HG02840 (cell line): ENCODE measurements at regions not wholly inside any gene's neighbourhood (a gene's known extent, or its start where the extent isn't known, plus 50 kb on each side); places are given as distances from the start of the nearest gene placed in this dataset.

ENCODE experiments used
- ATAC-seq: cut with Tn5 transposase; IDR thresholded peaks from one replicate; pipeline ENCODE4 v1.9.1; 2021; ENCODE audit warnings: mild to moderate bottlenecking, moderate library complexity, moderate number of reproducible peaks; ENCODE audit not compliant: unreplicated experiment, low FRiP score

- no peak for ATAC-seq
These were observed 172.0 kb upstream of the LRIG1 start for GRCh38 chr3:66672830-66673229.

DNA sequence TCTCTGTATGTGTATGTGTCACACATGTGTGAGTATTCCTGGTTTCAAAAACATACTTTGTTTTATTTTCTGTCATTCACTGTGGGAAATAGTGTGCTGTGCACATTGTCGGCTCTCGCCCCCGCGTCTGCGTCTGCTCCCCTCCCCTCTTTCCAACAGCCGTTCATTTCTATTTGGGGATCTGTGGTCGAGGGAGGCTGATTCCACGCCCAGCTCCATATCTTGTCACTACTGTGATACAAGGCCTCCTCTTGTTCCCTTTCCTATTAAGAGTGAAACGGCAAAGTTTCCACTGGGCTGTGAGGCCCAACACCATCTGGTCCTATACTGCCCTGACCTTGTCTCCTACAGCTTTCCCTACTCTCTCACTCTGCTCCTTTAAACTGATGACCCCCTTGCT lies 172.5 kb upstream of the LRIG1 start:
- no peak for ATAC-seq

- no peak for ATAC-seq
These were observed 174.5 kb upstream of the LRIG1 start for GRCh38 chr3:66675366-66675765.

DNA sequence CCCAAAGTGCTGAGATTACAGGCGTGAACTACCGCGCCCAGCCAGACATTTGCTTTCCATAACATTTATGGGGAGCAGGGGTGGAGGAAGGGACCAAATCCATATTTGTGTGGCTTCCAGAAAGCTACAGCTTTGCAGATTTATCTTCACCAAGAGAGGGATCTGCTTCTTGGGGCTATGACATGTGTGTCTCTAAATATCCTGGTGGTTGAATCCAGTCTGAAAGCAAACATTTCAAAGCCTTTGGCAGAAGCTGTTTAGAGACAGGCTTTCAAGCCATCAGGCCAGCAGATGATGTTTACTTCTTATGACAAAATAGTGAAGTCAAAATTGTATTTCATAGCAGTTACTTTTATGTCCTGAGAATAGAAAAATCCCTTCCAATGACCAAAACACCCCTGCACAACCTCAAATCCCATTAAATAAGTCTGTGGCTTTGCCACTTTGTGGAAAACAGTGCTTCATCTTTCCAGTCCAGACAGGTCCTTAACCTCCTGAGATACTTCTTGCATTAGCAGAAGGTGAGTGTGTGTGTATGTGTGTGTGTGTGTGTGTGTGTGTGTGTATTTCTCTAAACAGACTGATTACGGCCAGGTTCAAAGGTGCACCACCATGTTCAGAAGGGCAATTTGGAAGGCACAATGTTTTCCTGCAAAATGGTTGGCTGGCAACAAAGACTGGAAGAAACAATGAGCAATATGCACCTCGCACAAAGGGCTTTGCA lies 191.4 kb upstream of the LRIG1 start:
- no peak for ATAC-seq

DNA sequence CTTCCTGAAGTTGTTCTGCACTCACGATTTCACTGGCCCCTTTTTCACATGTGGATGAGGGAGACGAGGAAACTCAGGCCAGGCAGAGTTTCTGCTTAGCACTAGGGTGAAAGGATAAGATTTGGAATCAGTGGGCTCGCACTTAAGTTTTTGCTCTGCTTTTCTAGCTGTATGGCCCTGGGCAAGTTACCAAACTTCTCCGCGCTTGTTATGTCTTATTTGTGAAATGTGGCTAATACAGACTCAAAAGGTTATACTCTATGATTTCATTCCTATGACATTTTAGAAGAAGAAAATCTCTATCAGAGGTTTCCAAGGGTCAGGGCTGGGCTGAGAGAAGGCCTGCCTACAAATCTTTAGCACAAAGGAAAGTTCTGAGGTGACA lies 191.9 kb upstream of the LRIG1 start:
- no peak for ATAC-seq

GRCh38 chr3:66693461-66694031 lies 192.7 kb upstream of the LRIG1 start:
- ATAC-seq: no peak

DNA sequence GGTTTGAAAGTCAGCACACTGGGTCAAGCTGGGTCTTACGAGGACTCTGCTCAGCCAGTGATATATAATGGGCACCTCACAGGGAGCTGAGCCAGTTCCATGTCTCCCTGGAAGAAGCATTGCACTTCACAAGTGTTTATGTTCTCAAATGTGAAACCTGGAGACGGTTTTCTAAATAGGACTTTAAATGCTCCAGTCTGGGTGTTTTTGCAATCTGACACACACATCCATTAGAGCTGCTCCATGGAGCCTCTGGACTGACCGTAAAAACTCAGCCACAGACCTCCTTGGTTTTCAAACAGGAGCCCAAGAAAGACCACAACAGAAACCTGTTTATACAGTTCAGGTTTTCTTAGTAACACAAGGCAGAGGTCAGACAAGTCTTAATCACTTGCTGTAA lies 201.3 kb upstream of the LRIG1 start:
- no peak for ATAC-seq

GRCh38 chr3:66703501-66703900 lies 202.7 kb upstream of the LRIG1 start:
- ATAC-seq: no peak

GRCh38 chr3:66705076-66705475 lies 204.3 kb upstream of the LRIG1 start:
- ATAC-seq: no peak

- no peak for ATAC-seq
These were observed 206.1 kb upstream of the LRIG1 start for GRCh38 chr3:66706890-66707289.

DNA sequence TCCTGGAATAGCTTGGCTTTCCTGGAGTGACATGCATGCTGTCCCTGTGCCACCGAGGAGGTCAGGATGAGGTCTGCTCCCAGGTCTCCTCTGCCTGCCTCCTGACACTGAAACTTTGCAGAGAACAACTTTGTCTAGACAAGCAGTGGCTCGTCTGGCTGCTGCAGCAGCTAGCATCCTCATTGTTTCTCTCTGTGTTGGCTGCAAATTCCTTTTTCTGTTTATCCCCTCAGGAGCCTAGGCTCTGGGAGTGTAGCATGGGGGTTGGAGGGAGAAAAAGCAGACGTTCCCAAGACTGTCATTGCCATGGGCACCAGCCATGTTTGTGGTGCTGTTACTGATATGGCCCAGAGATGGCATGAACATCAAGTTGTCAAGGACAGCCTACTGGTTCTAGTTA lies 208.7 kb upstream of the LRIG1 start:
- ATAC-seq: no peak

GRCh38 chr3:66712210-66712609 lies 211.4 kb upstream of the LRIG1 start:
- ATAC-seq: no peak

DNA sequence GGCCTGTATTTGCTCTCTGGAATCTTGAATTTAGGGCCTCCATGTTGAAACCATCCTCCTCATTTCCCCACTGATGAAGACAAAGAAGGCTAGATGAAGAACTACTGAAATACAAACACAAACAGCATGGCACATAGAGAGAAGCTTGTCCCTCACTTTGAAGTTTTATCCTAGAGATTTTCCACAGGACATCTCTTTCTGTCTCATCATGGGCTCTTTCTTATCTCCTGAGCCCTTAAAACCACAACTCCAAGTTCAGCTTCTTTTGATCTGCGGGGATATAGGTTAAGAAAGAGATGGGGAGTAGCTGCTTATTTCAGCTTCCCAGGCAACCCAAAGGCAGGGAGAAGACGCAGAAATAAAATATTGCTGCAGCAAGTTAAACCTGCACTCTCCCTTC lies 213.1 kb upstream of the LRIG1 start:
- ATAC-seq: no peak

GRCh38 chr3:66715806-66716205 lies 215.0 kb upstream of the LRIG1 start:
- no peak for ATAC-seq

GRCh38 chr3:66717806-66718205 lies 217.0 kb upstream of the LRIG1 start:
- no peak for ATAC-seq

DNA sequence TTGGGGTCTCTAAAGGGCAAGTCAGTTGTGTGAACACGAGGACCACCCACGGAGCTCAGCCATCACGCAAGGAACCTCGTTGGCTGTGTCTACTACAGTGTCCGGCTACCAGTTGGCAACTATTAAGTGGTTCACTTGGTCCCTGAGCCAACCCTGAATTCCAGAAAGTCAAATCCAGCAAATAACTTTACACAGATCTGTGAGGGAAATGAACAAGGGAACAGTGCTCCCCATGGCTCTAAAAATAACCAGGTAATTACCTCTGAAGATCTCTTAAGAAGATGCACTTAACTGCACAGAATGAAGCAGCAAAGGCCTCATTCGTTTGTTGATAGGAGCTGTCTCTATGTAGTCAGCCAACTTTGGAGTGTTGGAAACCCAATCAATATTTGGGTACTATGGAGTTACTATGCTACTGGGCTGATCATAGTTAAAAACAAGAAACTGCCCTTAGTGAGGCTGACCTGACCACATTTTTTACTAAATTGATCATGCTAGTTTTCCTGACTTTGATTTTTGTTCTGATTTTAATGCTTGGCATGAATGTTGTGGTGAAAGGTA lies 219.1 kb upstream of the LRIG1 start:
- no peak for ATAC-seq

GRCh38 chr3:66720508-66720907 lies 219.7 kb upstream of the LRIG1 start:
- no peak for ATAC-seq

DNA sequence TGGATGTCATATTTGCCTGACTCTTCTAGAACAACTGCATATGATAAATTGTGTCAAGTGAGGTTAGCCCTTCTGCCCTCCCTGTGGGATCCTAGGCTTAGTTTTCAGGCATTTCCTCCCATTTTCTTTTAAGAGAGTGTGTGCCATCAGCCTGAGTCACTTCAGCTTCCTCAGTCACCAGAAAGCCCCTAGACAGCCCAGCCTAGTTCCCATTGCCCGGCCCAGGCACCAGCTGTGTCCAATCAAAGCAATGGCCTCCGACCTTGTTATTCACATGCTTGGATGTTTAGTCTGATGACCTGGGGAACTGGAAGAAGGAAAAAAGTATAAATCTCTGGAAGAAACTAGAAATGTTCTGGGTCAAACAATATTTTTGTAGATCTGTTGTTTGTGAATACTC lies 221.9 kb upstream of the LRIG1 start:
- ATAC-seq: no peak

DNA sequence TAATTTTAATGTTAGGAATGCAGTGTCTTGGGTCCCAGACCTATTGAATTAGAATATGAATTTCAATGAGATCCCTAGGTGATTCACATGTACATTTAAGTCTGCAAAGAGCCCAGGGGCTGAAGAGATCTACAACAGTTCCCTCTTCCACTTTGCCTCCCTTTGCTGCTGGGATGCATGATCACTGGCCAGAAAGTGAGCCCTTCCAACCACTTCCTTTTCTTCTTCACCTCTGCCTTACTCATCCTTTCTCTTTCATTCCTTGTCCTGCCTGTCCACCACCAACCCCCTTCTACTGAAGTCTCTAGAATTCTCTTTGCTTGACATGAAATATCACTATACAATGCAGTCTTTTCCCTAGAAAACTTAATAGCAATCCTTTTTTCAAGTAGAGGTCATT lies 222.4 kb upstream of the LRIG1 start:
- no peak for ATAC-seq

GRCh38 chr3:66729687-66730393 lies 229.0 kb upstream of the LRIG1 start:
- ATAC-seq: no peak

GRCh38 chr3:66738625-66739365 lies 238.0 kb upstream of the LRIG1 start:
- ATAC-seq: no peak
